ENCODE measurements at regions not wholly inside any gene's neighbourhood (a gene's known extent, or its start where the extent isn't known, plus 50 kb on each side); places are given as distances from the start of the nearest gene placed in this dataset.

DNA sequence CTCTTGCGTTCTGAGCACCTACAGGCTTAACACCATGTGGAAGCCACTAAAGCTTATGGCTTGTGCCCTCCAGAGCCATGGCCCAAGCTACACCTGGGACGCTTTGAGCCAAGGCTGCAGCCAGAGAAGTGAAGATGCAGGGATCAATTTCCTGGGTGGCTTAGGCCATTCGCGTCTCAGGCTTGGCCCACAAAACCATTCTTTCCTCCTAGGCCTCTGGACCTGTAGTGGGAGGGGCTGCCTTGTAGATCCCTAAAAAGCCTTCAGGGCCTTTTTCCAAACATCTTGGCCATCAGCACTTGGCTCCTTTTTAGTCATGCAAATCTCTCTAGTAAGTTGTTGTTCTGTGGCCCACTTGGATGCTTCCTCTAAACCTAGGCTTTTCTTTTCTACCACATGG is 401.7 kb upstream of the RUNX1 start:
- intact Hi-C loops (cut with micrococcal nuclease) = no loop called here
- H3K4me1 ChIP-seq = peaks cover 9% of the 10 kb centered on the region
- H3K4me3 ChIP-seq = no peak overlapping the region
- H3K9me3 ChIP-seq (replicated peaks) = peaks cover 7% of the 10 kb centered on the region
- no peak for DNase-seq
- H3K27ac ChIP-seq (replicated peaks) = no peak overlapping the region
- no peaks in the 10 kb centered on the region for H3K27me3 ChIP-seq (ENCODE audit: low read depth)
- TF ChIP-seq, protein P1, sequence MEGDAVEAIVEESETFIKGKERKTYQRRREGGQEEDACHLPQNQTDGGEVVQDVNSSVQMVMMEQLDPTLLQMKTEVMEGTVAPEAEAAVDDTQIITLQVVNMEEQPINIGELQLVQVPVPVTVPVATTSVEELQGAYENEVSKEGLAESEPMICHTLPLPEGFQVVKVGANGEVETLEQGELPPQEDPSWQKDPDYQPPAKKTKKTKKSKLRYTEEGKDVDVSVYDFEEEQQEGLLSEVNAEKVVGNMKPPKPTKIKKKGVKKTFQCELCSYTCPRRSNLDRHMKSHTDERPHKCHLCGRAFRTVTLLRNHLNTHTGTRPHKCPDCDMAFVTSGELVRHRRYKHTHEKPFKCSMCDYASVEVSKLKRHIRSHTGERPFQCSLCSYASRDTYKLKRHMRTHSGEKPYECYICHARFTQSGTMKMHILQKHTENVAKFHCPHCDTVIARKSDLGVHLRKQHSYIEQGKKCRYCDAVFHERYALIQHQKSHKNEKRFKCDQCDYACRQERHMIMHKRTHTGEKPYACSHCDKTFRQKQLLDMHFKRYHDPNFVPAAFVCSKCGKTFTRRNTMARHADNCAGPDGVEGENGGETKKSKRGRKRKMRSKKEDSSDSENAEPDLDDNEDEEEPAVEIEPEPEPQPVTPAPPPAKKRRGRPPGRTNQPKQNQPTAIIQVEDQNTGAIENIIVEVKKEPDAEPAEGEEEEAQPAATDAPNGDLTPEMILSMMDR (IDR thresholded peaks at IDR 0.05; ENCODE audit: borderline replicate concordance) = no peak
- no peaks in the 10 kb centered on the region for H3K36me3 ChIP-seq

DNA sequence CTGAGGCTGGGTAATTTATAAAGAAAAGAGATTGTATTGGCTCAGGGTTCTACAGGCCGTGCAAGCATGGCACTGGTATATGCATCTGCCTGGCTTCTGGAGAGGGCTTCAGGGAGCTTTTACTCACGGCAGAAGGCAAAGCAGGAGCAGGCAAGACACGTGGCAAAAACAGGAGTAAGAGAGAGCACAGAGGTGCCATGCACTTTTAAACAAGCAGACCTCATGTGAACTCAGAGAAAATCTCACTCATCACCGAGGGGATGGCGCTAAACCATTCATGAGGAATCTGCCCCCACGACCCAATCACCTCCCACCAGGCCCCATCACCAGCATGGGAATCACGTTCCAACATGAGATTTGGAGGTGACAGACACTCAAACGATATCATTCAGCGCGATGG is 400.7 kb upstream of the RUNX1 start:
- Histone ChIP-seq H3K27me3 (ENCODE audit: low read depth) (no peaks in the 10 kb centered on the region), H3K9me3 (replicated peaks) (peaks cover 7% of the 10 kb centered on the region), H3K4me1 (peaks cover 9% of the 10 kb centered on the region), H3K27ac (replicated peaks) (no peak overlapping the region), H3K36me3 (no peaks in the 10 kb centered on the region), H3K4me3 (no peak overlapping the region)
- TF ChIP-seq, protein P1 (IDR thresholded peaks at IDR 0.05; ENCODE audit: borderline replicate concordance) = no peak
- no peak for DNase-seq
- intact Hi-C loops (cut with micrococcal nuclease) = no loop called here

DNA sequence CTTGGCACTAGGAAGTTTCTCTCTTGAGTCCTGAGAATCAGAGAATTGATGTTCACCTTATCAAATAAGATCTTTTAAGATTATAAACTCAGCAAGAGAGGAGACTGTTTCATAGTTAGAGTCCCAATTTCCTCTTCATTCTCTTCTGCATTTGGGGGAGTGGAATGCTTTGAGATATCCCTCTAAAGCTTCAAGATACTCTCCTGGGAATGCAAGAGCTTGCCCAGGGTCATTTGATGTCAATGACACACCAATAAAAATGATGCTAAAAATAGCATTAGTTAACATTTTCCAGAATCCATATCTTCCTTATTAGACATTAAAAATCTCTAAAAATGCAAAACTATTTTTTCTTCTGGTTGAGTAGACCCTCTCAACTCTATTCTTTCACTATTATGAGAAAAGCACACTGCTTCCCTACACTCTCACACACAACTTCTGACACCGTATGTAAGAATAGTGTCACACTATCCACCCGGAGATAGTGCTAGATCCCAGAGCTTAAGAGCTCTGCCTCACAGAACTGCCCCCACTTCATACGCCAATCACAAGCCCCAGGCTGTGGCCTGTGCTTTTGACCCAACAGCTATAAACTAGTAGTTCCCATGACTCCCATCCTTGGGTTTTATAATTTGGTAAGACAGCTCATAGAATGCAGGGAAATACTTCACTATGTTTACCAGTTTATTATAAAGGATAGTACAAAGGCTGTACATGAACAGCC is 399.9 kb upstream of the RUNX1 start:
- H3K27me3 ChIP-seq (ENCODE audit: low read depth) = no peaks in the 10 kb centered on the region
- peaks cover 9% of the 10 kb centered on the region for H3K4me1 ChIP-seq
- no peak overlapping the region for H3K4me3 ChIP-seq
- TF ChIP-seq, protein P1 (IDR thresholded peaks at IDR 0.05; ENCODE audit: borderline replicate concordance) = no peak
- no peak overlapping the region for H3K27ac ChIP-seq (replicated peaks)
- no peak for DNase-seq
- peaks cover 7% of the 10 kb centered on the region for H3K9me3 ChIP-seq (replicated peaks)
- H3K36me3 ChIP-seq = no peaks in the 10 kb centered on the region
- intact Hi-C loops (cut with micrococcal nuclease) = no loop called here

- no peak for DNase-seq
- Histone ChIP-seq H3K36me3 (no peaks in the 10 kb centered on the region), H3K27ac (replicated peaks) (no peak overlapping the region), H3K27me3 (ENCODE audit: low read depth) (peaks cover 21% of the 10 kb centered on the region), H3K9me3 (replicated peaks) (no peaks in the 10 kb centered on the region), H3K4me1 (peaks cover 9% of the 10 kb centered on the region), H3K4me3 (no peak overlapping the region)
- TF ChIP-seq, protein P1 (IDR thresholded peaks at IDR 0.05; ENCODE audit: borderline replicate concordance) = no peak
- intact Hi-C loops (cut with micrococcal nuclease) = no loop called here
Observed at GRCh38 chr21:35444391-35444790, 395.3 kb upstream of the RUNX1 start.

- no peak overlapping the region for H3K4me3 ChIP-seq
- H3K27ac ChIP-seq (replicated peaks) = no peak overlapping the region
- TF ChIP-seq, protein P1 (IDR thresholded peaks at IDR 0.05; ENCODE audit: borderline replicate concordance) = no peak
- H3K9me3 ChIP-seq (replicated peaks) = no peaks in the 10 kb centered on the region
- peaks cover 42% of the 10 kb centered on the region for H3K27me3 ChIP-seq (ENCODE audit: low read depth)
- intact Hi-C loops (cut with micrococcal nuclease) = no loop called here
- H3K36me3 ChIP-seq = no peaks in the 10 kb centered on the region
- no peak for DNase-seq
- peaks cover 10% of the 10 kb centered on the region for H3K4me1 ChIP-seq
Observed at GRCh38 chr21:35441868-35442582, 392.9 kb upstream of the RUNX1 start.

Measured in left ventricle myocardium inferior (tissue), 1 donor.